Mesendoderm (in vitro differentiated cells): ENCODE measurements at regions not wholly inside any gene's neighbourhood (a gene's known extent, or its start where the extent isn't known, plus 50 kb on each side); places are given as distances from the start of the nearest gene placed in this dataset.
"Not testable (repeated sequence)": the region's sequence is repeated elsewhere in the genome, so short reads cannot be mapped to it uniquely, and the experiment has no call there.

ENCODE experiments used
- DNase-seq: peaks from one replicate; pipeline ENCODE4 v3.0.0; 2013
- H2AK5ac ChIP-seq: 2 replicates; pipeline ENCODE4 v1.6.1; 2013; ENCODE audit warnings: low read length, inconsistent platforms
- H2BK120ac ChIP-seq: 2 replicates; pipeline ENCODE4 v1.6.1; 2013; ENCODE audit warnings: low read depth, mild to moderate bottlenecking, low read length, moderate library complexity, mixed read lengths
- H2BK15ac ChIP-seq: replicated peaks from 2 replicates; pipeline ENCODE4 v1.6.1; 2013; ENCODE audit warnings: low read depth, mild to moderate bottlenecking, moderate library complexity
- H2BK5ac ChIP-seq: 2 replicates; pipeline ENCODE4 v1.6.1; 2013; ENCODE audit warnings: low read length, inconsistent platforms
- H3K18ac ChIP-seq: 2 replicates; pipeline ENCODE4 v1.6.1; 2013; ENCODE audit warnings: mild to moderate bottlenecking, low read length, mixed read lengths
- H3K23ac ChIP-seq: one replicate; pipeline ENCODE4 v1.6.1; 2013; ENCODE audit warnings: low read length
- H3K27ac ChIP-seq: 2 replicates; pipeline ENCODE4 v1.5.1; 2013; ENCODE audit warnings: low read depth, mild to moderate bottlenecking, inconsistent platforms, low read length, moderate library complexity
- H3K27me3 ChIP-seq: 2 replicates; pipeline ENCODE4 v1.6.1; 2013; ENCODE audit warnings: low read length, control low read depth, mild to moderate bottlenecking, inconsistent platforms; ENCODE audit not compliant: insufficient read depth, poor library complexity
- H3K36me3 ChIP-seq: 2 replicates; pipeline ENCODE4 v1.6.1; 2013; ENCODE audit warnings: low read length, inconsistent platforms; ENCODE audit not compliant: control insufficient read depth, insufficient read depth
- H3K4ac ChIP-seq: one replicate; pipeline ENCODE4 v1.6.1; 2013; ENCODE audit warnings: low read depth, mild to moderate bottlenecking, low read length, moderate library complexity
- H3K4me1 ChIP-seq: 2 replicates; pipeline ENCODE4 v1.6.1; 2013; ENCODE audit warnings: low read depth, low read length, inconsistent platforms; ENCODE audit not compliant: control insufficient read depth
- H3K4me2 ChIP-seq: 2 replicates; pipeline ENCODE4 v1.6.1; 2013; ENCODE audit warnings: low read length
- H3K4me3 ChIP-seq: 2 replicates; pipeline ENCODE4 v1.5.1; 2013; ENCODE audit warnings: mild to moderate bottlenecking, low read length
- H3K56ac ChIP-seq: one replicate; pipeline ENCODE4 v1.6.1; 2013; ENCODE audit warnings: low read length
- H3K79me1 ChIP-seq: 2 replicates; pipeline ENCODE4 v1.6.1; 2013; ENCODE audit warnings: low read length, inconsistent platforms
- H3K79me2 ChIP-seq: 2 replicates; pipeline ENCODE4 v1.6.1; 2013; ENCODE audit warnings: mild to moderate bottlenecking, low read length; ENCODE audit not compliant: control insufficient read depth, insufficient read depth
- H3K9ac ChIP-seq: 2 replicates; pipeline ENCODE4 v1.6.1; 2013; ENCODE audit warnings: low read length, inconsistent platforms
- H4K5ac ChIP-seq: one replicate; pipeline ENCODE4 v1.6.1; 2013; ENCODE audit warnings: low read length
- H4K8ac ChIP-seq: one replicate; pipeline ENCODE4 v1.6.1; 2013; ENCODE audit warnings: low read depth, mild to moderate bottlenecking, control low read depth, low read length, moderate library complexity
- WGBS: extraction: QIAGEN DNeasy Blood & Tissue Kit; methylation state at CpG from one replicate; pipeline ENCODE4 v1.1.7; 2013; ENCODE audit warnings: low lambda C conversion rate, missing lambda C conversion rate; ENCODE audit not compliant: insufficient coverage; ENCODE audit errors: extremely low coverage; 5-methylcytosine and 5-hydroxymethylcytosine counted together

GRCh38 chr17:69692171-69692570 lies 277.7 kb downstream of the MAP2K6 start:
- H3K4me2 ChIP-seq = no peak overlapping the region
- no peak overlapping the region for H3K27ac ChIP-seq
- no peak overlapping the region for H2AK5ac ChIP-seq
- H3K4me3 ChIP-seq = no peak overlapping the region
- H3K23ac ChIP-seq = no peak overlapping the region
- no peak for DNase-seq
- no peaks in the 10 kb centered on the region for H3K36me3 ChIP-seq
- H3K18ac ChIP-seq = no peak overlapping the region
- H2BK15ac ChIP-seq = no peak overlapping the region
- no peak overlapping the region for H4K8ac ChIP-seq
- no peak overlapping the region for H2BK120ac ChIP-seq
- no peak overlapping the region for H3K9ac ChIP-seq
- H3K79me1 ChIP-seq = no peaks in the 10 kb centered on the region
- no peaks in the 10 kb centered on the region for H3K4me1 ChIP-seq
- no peak overlapping the region for H4K5ac ChIP-seq
- no peak overlapping the region for H3K4ac ChIP-seq
- no peak overlapping the region for H3K56ac ChIP-seq
- no peaks in the 10 kb centered on the region for H3K27me3 ChIP-seq
- H3K79me2 ChIP-seq = no peaks in the 10 kb centered on the region
- no peak overlapping the region for H2BK5ac ChIP-seq

- no peak overlapping the region for H3K4ac ChIP-seq
- H3K4me2 ChIP-seq = no peak overlapping the region
- H3K4me3 ChIP-seq = no peak overlapping the region
- no peak overlapping the region for H2BK5ac ChIP-seq
- no peaks in the 10 kb centered on the region for H3K79me2 ChIP-seq
- H3K4me1 ChIP-seq = no peaks in the 10 kb centered on the region
- H3K18ac ChIP-seq = no peak overlapping the region
- H4K8ac ChIP-seq = no peak overlapping the region
- no peak overlapping the region for H2BK120ac ChIP-seq
- H2AK5ac ChIP-seq = no peak overlapping the region
- H3K56ac ChIP-seq = no peak overlapping the region
- WGBS = no CpG with 5 or more reads among the region's 7 CpGs
- H2BK15ac ChIP-seq = no peak overlapping the region
- no peak overlapping the region for H4K5ac ChIP-seq
- H3K27me3 ChIP-seq = no peaks in the 10 kb centered on the region
- no peaks in the 10 kb centered on the region for H3K79me1 ChIP-seq
- no peak overlapping the region for H3K27ac ChIP-seq
- DNase-seq = no peak
- H3K36me3 ChIP-seq = no peaks in the 10 kb centered on the region
- no peak overlapping the region for H3K23ac ChIP-seq
- H3K9ac ChIP-seq = no peak overlapping the region
Observed at GRCh38 chr17:69695646-69696045, 281.1 kb downstream of the MAP2K6 start.

GRCh38 chr17:69696650-69697049 lies 282.2 kb downstream of the MAP2K6 start:
- no peak overlapping the region for H2AK5ac ChIP-seq
- no peaks in the 10 kb centered on the region for H3K79me2 ChIP-seq
- no peaks in the 10 kb centered on the region for H3K79me1 ChIP-seq
- no CpG with 5 or more reads among the region's 1 CpG for WGBS
- no peak overlapping the region for H3K23ac ChIP-seq
- no peak overlapping the region for H4K8ac ChIP-seq
- H3K56ac ChIP-seq = no peak overlapping the region
- no peaks in the 10 kb centered on the region for H3K4me1 ChIP-seq
- H3K4me3 ChIP-seq = no peak overlapping the region
- no peak overlapping the region for H3K18ac ChIP-seq
- H3K36me3 ChIP-seq = no peaks in the 10 kb centered on the region
- H3K4me2 ChIP-seq = no peak overlapping the region
- no peaks in the 10 kb centered on the region for H3K27me3 ChIP-seq
- H4K5ac ChIP-seq = no peak overlapping the region
- no peak overlapping the region for H2BK5ac ChIP-seq
- H3K9ac ChIP-seq = no peak overlapping the region
- no peak overlapping the region for H3K27ac ChIP-seq
- H3K4ac ChIP-seq = no peak overlapping the region
- DNase-seq = no peak
- H2BK15ac ChIP-seq = no peak overlapping the region
- H2BK120ac ChIP-seq = no peak overlapping the region

GRCh38 chr17:69698352-69698751 lies 283.9 kb downstream of the MAP2K6 start:
- H2BK5ac ChIP-seq, H3K4me2 ChIP-seq, H3K4me3 ChIP-seq, H3K4ac ChIP-seq, H3K79me1 ChIP-seq, H4K8ac ChIP-seq, H3K27ac ChIP-seq, H3K27me3 ChIP-seq, H3K36me3 ChIP-seq, H3K18ac ChIP-seq, H3K4me1 ChIP-seq, H2BK15ac ChIP-seq, H2AK5ac ChIP-seq, H4K5ac ChIP-seq, DNase-seq, H3K79me2 ChIP-seq, H3K23ac ChIP-seq, H2BK120ac ChIP-seq, H3K56ac ChIP-seq, H3K9ac ChIP-seq: not testable (repeated sequence)

- Histone ChIP-seq H4K5ac (no peak overlapping the region), H3K27me3 (no peaks in the 10 kb centered on the region), H3K4me1 (no peaks in the 10 kb centered on the region), H3K4me3 (no peak overlapping the region), H4K8ac (no peak overlapping the region), H2BK5ac (no peak overlapping the region), H3K4me2 (no peak overlapping the region), H3K36me3 (no peaks in the 10 kb centered on the region), H3K56ac (no peak overlapping the region), H3K79me1 (no peaks in the 10 kb centered on the region), H2AK5ac (no peak overlapping the region), H3K9ac (no peak overlapping the region), H3K18ac (no peak overlapping the region), H3K27ac (no peak overlapping the region), H3K4ac (no peak overlapping the region), H2BK120ac (no peak overlapping the region), H2BK15ac (no peak overlapping the region), H3K23ac (no peak overlapping the region), H3K79me2 (no peaks in the 10 kb centered on the region)
- WGBS = no CpG with 5 or more reads among the region's 1 CpG
- DNase-seq = no peak
Observed at GRCh38 chr17:69702078-69702477, 287.6 kb downstream of the MAP2K6 start.

GRCh38 chr17:69703751-69704150 lies 289.3 kb downstream of the MAP2K6 start:
- no peak overlapping the region for H4K8ac ChIP-seq
- H2BK5ac ChIP-seq = no peak overlapping the region
- H3K79me1 ChIP-seq = no peaks in the 10 kb centered on the region
- no peak overlapping the region for H2BK120ac ChIP-seq
- no peak overlapping the region for H3K4me3 ChIP-seq
- H3K9ac ChIP-seq = no peak overlapping the region
- H3K56ac ChIP-seq = no peak overlapping the region
- no peak overlapping the region for H2AK5ac ChIP-seq
- no peak overlapping the region for H3K4me2 ChIP-seq
- H4K5ac ChIP-seq = no peak overlapping the region
- no peaks in the 10 kb centered on the region for H3K27me3 ChIP-seq
- H3K27ac ChIP-seq = no peak overlapping the region
- H2BK15ac ChIP-seq = no peak overlapping the region
- H3K4ac ChIP-seq = no peak overlapping the region
- no peaks in the 10 kb centered on the region for H3K79me2 ChIP-seq
- H3K18ac ChIP-seq = no peak overlapping the region
- H3K23ac ChIP-seq = no peak overlapping the region
- no peaks in the 10 kb centered on the region for H3K36me3 ChIP-seq
- no CpG with 5 or more reads among the region's 1 CpG for WGBS
- no peak for DNase-seq
- no peaks in the 10 kb centered on the region for H3K4me1 ChIP-seq
